ENCODE measurements at regions not wholly inside any gene's neighbourhood (a gene's known extent, or its start where the extent isn't known, plus 50 kb on each side); places are given as distances from the start of the nearest gene placed in this dataset.

DNA sequence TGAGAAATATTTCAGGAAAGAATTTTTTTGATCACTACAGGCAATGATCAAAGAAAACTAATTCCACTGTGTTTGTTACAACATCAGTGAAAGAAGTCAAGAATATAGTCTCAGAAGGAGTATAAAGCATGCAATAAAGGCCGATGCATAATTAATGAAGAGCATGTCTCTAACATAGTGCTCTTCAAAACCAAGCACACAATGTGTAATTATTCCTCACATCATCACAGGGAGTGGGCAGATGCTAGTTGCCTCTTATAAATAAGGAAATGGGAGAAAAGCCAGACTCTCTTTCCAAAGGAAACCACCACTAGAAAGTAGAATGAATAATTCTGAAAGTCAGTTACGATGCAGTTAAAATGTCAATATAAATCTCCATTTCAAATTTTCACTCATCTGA lies 220.1 kb downstream of the TEX36 start:
- no peak overlapping the region for H3K4me3 ChIP-seq (ENCODE audit: low read depth, low read length)
- TF ChIP-seq, protein P1, sequence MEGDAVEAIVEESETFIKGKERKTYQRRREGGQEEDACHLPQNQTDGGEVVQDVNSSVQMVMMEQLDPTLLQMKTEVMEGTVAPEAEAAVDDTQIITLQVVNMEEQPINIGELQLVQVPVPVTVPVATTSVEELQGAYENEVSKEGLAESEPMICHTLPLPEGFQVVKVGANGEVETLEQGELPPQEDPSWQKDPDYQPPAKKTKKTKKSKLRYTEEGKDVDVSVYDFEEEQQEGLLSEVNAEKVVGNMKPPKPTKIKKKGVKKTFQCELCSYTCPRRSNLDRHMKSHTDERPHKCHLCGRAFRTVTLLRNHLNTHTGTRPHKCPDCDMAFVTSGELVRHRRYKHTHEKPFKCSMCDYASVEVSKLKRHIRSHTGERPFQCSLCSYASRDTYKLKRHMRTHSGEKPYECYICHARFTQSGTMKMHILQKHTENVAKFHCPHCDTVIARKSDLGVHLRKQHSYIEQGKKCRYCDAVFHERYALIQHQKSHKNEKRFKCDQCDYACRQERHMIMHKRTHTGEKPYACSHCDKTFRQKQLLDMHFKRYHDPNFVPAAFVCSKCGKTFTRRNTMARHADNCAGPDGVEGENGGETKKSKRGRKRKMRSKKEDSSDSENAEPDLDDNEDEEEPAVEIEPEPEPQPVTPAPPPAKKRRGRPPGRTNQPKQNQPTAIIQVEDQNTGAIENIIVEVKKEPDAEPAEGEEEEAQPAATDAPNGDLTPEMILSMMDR (conservative IDR thresholded peaks at IDR 0.05; ENCODE audit: low read depth, low read length) = no peak
- DNase-seq (ENCODE audit: low read depth) = no peak

DNA sequence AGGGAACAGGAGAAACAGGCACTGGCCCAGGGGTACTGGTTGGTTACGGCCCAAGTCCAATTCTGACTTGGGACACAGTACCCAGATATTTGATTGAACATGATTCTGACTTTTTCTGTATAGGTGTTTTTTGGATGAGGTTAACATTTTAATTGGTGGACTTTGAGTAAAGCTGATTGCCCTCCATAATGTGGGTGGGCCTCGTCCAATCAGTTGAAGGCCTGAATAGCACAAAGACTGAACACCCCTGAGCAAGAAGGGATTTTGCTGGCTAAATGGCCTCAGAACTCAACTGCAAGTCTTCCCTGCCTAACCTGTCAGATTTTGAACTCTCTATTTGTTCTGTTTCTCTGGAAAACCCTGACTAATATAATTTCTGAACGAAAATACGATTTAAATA lies 222.6 kb downstream of the TEX36 start:
- no peak overlapping the region for H3K4me3 ChIP-seq (ENCODE audit: low read depth, low read length)
- TF ChIP-seq, protein P1 (conservative IDR thresholded peaks at IDR 0.05; ENCODE audit: low read depth, low read length) = no peak
- DNase-seq (ENCODE audit: low read depth) = no peak

DNA sequence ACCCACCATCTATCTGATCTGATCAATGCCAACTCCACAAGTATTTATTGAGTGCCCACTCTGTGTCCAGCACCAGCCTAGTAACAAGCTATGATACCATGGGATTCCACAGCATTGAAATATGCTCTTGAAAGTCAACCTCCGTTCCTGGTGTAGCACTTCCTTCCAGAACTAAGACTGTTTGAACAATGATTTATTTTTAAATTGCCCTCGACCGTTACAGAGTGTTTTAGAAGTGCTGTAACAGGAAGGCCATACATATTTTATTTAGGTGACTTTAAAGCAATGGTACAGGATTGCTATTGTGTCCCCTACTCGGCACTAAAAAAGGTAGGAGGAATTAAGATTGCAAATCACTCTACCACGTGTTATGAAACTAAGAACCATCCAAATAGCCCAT lies 225.6 kb downstream of the TEX36 start:
- DNase-seq (ENCODE audit: low read depth) = no peak
- TF ChIP-seq, protein P1 (conservative IDR thresholded peaks at IDR 0.05; ENCODE audit: low read depth, low read length) = no peak

DNA sequence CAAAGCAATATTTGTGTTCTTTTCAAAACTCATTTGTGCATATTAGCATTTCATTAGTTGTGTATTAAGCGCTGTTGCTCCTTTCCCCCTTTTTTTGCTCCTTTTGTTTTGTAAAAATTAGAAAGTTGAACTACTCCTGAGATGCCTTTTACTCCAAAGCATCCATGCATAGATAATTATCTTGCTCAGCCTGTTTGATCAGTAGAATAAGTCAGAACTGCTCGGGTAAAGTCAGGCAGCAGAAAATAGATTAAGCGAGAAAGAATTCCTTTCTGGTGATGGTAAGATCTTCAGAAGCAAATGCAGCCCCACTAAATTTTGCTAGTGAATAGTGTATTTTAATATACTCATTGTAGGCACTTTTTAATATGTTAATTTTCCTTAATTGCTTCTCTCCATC lies 227.1 kb downstream of the TEX36 start:
- TF ChIP-seq, protein P1 (conservative IDR thresholded peaks at IDR 0.05; ENCODE audit: low read depth, low read length) = no peak
- DNase-seq (ENCODE audit: low read depth) = no peak

More for the DNA sequence above, 225.6 kb downstream of the TEX36 start:
- no peak overlapping the region for H3K4me3 ChIP-seq (ENCODE audit: low read depth, low read length)

DNA sequence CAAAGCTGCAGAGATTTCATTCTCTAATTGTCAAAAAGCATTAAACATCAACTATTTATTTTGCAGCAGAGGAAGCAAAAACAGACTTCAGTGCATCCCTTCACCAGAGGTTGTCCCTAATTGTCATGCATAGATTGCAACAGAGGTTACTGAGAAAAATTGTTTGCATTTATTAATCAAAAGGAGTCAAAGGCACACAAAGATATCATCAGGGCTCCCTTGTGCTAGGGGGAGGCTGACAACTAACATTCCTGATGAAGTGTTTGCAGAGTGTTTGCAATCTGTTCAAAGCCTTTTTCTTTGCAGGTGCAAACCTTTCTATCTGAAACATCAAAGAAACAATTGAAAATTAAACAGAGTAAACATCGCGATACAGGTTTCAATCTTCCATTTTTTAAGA lies 227.5 kb downstream of the TEX36 start:
- TF ChIP-seq, protein P1 (conservative IDR thresholded peaks at IDR 0.05; ENCODE audit: low read depth, low read length) = no peak
- no peak for DNase-seq (ENCODE audit: low read depth)
- H3K4me3 ChIP-seq (ENCODE audit: low read depth, low read length) = no peak overlapping the region

More for the DNA sequence above, 227.1 kb downstream of the TEX36 start:
- no peak overlapping the region for H3K4me3 ChIP-seq (ENCODE audit: low read depth, low read length)

DNA sequence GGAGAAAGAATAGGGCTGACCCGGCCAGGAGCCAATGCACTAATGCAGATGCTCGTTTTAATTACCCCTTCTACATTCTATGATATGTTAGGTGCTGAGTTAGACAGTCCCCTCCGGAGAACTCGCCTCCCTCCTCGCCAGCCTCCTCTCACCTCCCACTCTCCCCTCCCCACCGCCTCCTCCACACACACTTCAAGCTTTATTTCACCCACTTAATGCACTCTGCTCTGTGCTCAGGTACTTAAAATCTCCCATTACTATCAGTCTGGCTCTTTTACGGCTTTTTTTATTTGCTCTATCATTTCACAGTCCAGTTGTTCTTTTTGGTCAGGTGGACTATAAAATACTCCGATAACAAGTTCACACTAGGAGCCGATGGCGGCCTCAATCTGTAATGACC lies 231.6 kb downstream of the TEX36 start:
- no peak for DNase-seq (ENCODE audit: low read depth)
- TF ChIP-seq, protein P1 (conservative IDR thresholded peaks at IDR 0.05; ENCODE audit: low read depth, low read length) = no peak
- H3K4me3 ChIP-seq (ENCODE audit: low read depth, low read length) = no peak overlapping the region

DNA sequence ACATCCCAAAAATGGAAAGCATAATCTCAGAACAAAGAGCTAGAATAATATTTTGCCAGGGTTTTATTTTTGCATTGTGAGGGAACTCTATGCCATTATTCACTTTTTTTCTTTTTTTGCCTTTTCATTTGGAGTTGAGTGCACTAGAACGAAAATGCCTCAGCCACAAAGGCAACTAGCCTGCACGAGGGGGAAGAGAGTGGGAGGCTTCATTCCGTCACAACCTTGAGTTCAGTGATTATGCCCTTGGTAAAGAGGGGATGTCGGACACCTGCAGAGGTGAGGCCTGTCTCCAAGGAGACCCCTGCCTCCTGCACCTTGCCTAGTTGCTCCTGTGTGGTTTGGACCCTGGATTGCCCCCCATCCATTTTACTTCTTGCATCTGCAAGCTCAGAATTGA lies 232.7 kb downstream of the TEX36 start:
- DNase-seq (ENCODE audit: low read depth) = no peak
- TF ChIP-seq, protein P1 (conservative IDR thresholded peaks at IDR 0.05; ENCODE audit: low read depth, low read length) = no peak
- no peak overlapping the region for H3K4me3 ChIP-seq (ENCODE audit: low read depth, low read length)

Measured in choroid plexus epithelial cell (primary cell).